H1 (cell line): ENCODE measurements at regions not wholly inside any gene's neighbourhood (a gene's known extent, or its start where the extent isn't known, plus 50 kb on each side); places are given as distances from the start of the nearest gene placed in this dataset.

Experiments used
- BRCA1 ChIP-seq: IDR thresholded peaks from 2 replicates; pipeline ENCODE4 v1.6.1; 2012; ENCODE audit warnings: low read depth, low read length, improper control_type of control experiment
- JUND ChIP-seq: IDR thresholded peaks from 2 replicates; pipeline ENCODE4 v1.6.1; 2011; ENCODE audit warnings: mild to moderate bottlenecking, improper control_type of control experiment, low read length
- KDM4A ChIP-seq: IDR thresholded peaks from one replicate; pipeline ENCODE4 v1.7.1; 2012; ENCODE audit warnings: low read depth, mild to moderate bottlenecking, moderate library complexity, low read length, inconsistent platforms; ENCODE audit not compliant: severe bottlenecking
- POLR2AphosphoS5 ChIP-seq: IDR thresholded peaks from 2 replicates; pipeline ENCODE4 v1.6.1; 2011; ENCODE audit warnings: low read depth, low read length
- TAF1 ChIP-seq: IDR thresholded peaks from 2 replicates; pipeline ENCODE4 v1.6.1; 2011; ENCODE audit warnings: mild to moderate bottlenecking, low read depth, low read length
- USF2 ChIP-seq: IDR thresholded peaks from 2 replicates; pipeline ENCODE4 v1.6.1; 2011; ENCODE audit warnings: low read length, improper control_type of control experiment

DNA sequence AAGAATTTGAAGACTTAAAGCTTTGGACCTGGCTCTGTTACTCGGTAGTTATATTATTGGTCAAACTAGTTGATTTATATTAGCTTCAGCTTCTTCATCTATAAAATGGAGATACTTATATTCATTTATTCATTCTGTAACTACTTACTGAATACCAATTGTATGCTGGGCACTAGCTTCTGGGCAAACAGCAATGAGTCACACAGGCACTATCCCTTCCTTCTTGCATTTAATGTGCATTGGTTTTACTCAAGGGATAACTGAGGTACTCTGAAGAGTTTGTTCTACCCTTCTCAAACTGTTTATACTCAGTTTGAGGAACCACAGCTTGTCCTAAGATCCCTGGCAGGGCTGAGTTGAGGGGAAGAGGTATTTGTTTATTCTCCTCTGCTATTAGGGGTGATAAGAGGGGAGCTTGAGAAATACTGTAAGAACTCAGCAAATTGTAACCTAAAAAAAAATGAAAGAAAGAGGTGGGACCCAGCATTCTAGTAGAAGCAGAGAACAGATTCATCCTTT lies 825.4 kb upstream of the AMELY start (continued):
- TF ChIP-seq BRCA1 = no peak
- no peak for TF ChIP-seq JUND
- no peak for TF ChIP-seq KDM4A
- no peak for TF ChIP-seq TAF1
- no peak for TF ChIP-seq POLR2AphosphoS5
- TF ChIP-seq USF2 = no peak
